ENCODE measurements at regions not wholly inside any gene's neighbourhood (a gene's known extent, or its start where the extent isn't known, plus 50 kb on each side); places are given as distances from the start of the nearest gene placed in this dataset.

- no peak for TF ChIP-seq CTCF (conservative IDR thresholded peaks at IDR 0.05 in 1 of 2, IDR thresholded peaks at IDR 0.05 in 1 of 2; ENCODE audit: extremely low read depth in 1 of 2, insufficient read depth in 1 of 2, low read depth in 1 of 2, low read length in 2 of 2)
- no peak for TF ChIP-seq EZH2 (IDR thresholded peaks at IDR 0.05; ENCODE audit: borderline replicate concordance, low read length)
Measured at GRCh38 chr7:153521370-153521769, 530.8 kb upstream of the DPP6 start.
